IMR-90 (cell line): ENCODE measurements at regions not wholly inside any gene's neighbourhood (a gene's known extent, or its start where the extent isn't known, plus 50 kb on each side); places are given as distances from the start of the nearest gene placed in this dataset.

Experiments
- ATAC-seq: fragments of 200-7000 bp; cut with Tn5 transposase; 2 replicates; pipeline ENCODE4 v1.9.1; 2020; ENCODE audit warnings: low read depth, mild to moderate bottlenecking, moderate library complexity
- BruUV-seq: library from RNA; stranded (reverse); fragments of 400-500 nt; replicated peaks from 2 replicates; lab custom pipeline; 2021; lab: Mats Ljungman, UMichigan
- CTCF ChIA-PET: fragments of 300-600 bp; formaldehyde crosslinking; extraction: SDS; loops from one replicate; lab custom pipeline; 2021; ENCODE audit warnings: antibody characterized with exemption; lab: Yijun Ruan, JAX
- POLR2A ChIA-PET: fragments of 300-600 bp; sonication (Branson Sonifier 250); formaldehyde crosslinking; loops from one replicate; lab custom pipeline; 2022; ENCODE audit warnings: antibody characterized with exemption; ENCODE audit not compliant: unreplicated experiment; lab: Charles Lee
- DNase-seq: peaks from one replicate; pipeline ENCODE4 v3.0.0; 2013
- H2AFZ ChIP-seq: replicated peaks from 2 replicates; pipeline ENCODE3; 2013; ENCODE audit warnings: low read length, mild to moderate bottlenecking; ENCODE audit not compliant: poor library complexity
- H2AK5ac ChIP-seq: 2 replicates; pipeline ENCODE4 v1.6.1; 2013; ENCODE audit warnings: low read depth, low read length, inconsistent platforms
- H2AK9ac ChIP-seq: replicated peaks from 2 replicates; pipeline ENCODE3; 2013; ENCODE audit warnings: mild to moderate bottlenecking, low read depth, low read length, moderate library complexity; ENCODE audit not compliant: poor library complexity
- H2BK120ac ChIP-seq: 2 replicates; pipeline ENCODE4 v1.6.1; 2013; ENCODE audit warnings: low read depth, low read length, inconsistent platforms
- H2BK15ac ChIP-seq: 3 replicates; pipeline ENCODE4 v1.6.1; 2013; ENCODE audit warnings: low read depth, low read length, inconsistent platforms
- H2BK20ac ChIP-seq: 2 replicates; pipeline ENCODE4 v1.6.1; 2013; ENCODE audit warnings: low read depth, mild to moderate bottlenecking, inconsistent platforms, low read length, moderate library complexity
- H2BK5ac ChIP-seq: 2 replicates; pipeline ENCODE4 v1.6.1; 2013; ENCODE audit warnings: mild to moderate bottlenecking, low read depth, low read length, inconsistent platforms; ENCODE audit not compliant: poor library complexity, severe bottlenecking
- H3K14ac ChIP-seq: replicated peaks from 2 replicates; pipeline ENCODE4 v1.6.1; 2013; ENCODE audit warnings: low read depth, low read length, inconsistent platforms
- H3K18ac ChIP-seq: 2 replicates; pipeline ENCODE4 v1.6.1; 2013; ENCODE audit warnings: low read depth, low read length, control low read depth
- H3K23ac ChIP-seq: 2 replicates; pipeline ENCODE4 v1.6.1; 2013; ENCODE audit warnings: low read depth, low read length, inconsistent platforms
- H3K27ac ChIP-seq: 2 replicates; pipeline ENCODE4 v1.5.1; 2013; ENCODE audit warnings: mild to moderate bottlenecking, control low read depth, low read length; ENCODE audit not compliant: insufficient read depth
- H3K27me3 ChIP-seq: 2 replicates; pipeline ENCODE4 v1.6.1; 2013; ENCODE audit warnings: low read length; ENCODE audit not compliant: control insufficient read depth, insufficient read depth
- H3K36me3 ChIP-seq: 2 replicates; pipeline ENCODE4 v1.6.1; 2013; ENCODE audit warnings: low read length, mixed read lengths; ENCODE audit not compliant: control insufficient read depth, insufficient read depth
- H3K4ac ChIP-seq: 2 replicates; pipeline ENCODE4 v1.6.1; 2013; ENCODE audit warnings: low read depth, low read length, inconsistent platforms
- H3K4me1 ChIP-seq: 2 replicates; pipeline ENCODE4 v1.6.1; 2013; ENCODE audit warnings: low read length, mixed read lengths; ENCODE audit not compliant: control insufficient read depth, insufficient read depth
- H3K4me2 ChIP-seq: 2 replicates; pipeline ENCODE4 v1.6.1; 2013; ENCODE audit warnings: low read depth, mild to moderate bottlenecking, control low read depth, low read length, moderate library complexity
- H3K4me3 ChIP-seq: 2 replicates; pipeline ENCODE4 v1.5.1; 2013; ENCODE audit warnings: low read depth, mild to moderate bottlenecking, control low read depth, low read length, moderate library complexity; ENCODE audit not compliant: insufficient read depth
- H3K56ac ChIP-seq: 2 replicates; pipeline ENCODE4 v1.6.1; 2013; ENCODE audit warnings: low read length, inconsistent platforms; ENCODE audit not compliant: insufficient read depth; ENCODE audit errors: extremely low read depth
- H3K79me1 ChIP-seq, 2 experiments: 2 replicates each; pipeline ENCODE4 v1.6.1; 2013; ENCODE audit warnings: low read length in 2 of 2, inconsistent platforms in 1 of 2, low read depth in 1 of 2
- H3K9ac ChIP-seq: 2 replicates; pipeline ENCODE4 v1.6.1; 2013; ENCODE audit warnings: low read depth, low read length, control low read depth
- H3K9me1 ChIP-seq: 2 replicates; pipeline ENCODE4 v1.6.1; 2013; ENCODE audit warnings: low read length, inconsistent platforms; ENCODE audit not compliant: insufficient read depth
- H3K9me3 ChIP-seq: 2 replicates; pipeline ENCODE4 v1.6.1; 2013; ENCODE audit warnings: low read length; ENCODE audit not compliant: control insufficient read depth, insufficient read depth
- H4K20me1 ChIP-seq: 2 replicates; pipeline ENCODE4 v1.6.1; 2013; ENCODE audit warnings: low read length, inconsistent platforms; ENCODE audit not compliant: insufficient read depth
- H4K5ac ChIP-seq: 2 replicates; pipeline ENCODE4 v1.6.1; 2013; ENCODE audit warnings: mild to moderate bottlenecking, low read depth, low read length, control low read depth
- H4K8ac ChIP-seq, 2 experiments: 2 replicates each; pipeline ENCODE4 v1.6.1; 2013; ENCODE audit warnings: low read depth in 2 of 2, low read length in 2 of 2, control low read depth in 1 of 2, inconsistent platforms in 1 of 2
- H4K91ac ChIP-seq: 2 replicates; pipeline ENCODE4 v1.6.1; 2013; ENCODE audit warnings: low read depth, low read length, inconsistent platforms; ENCODE audit not compliant: insufficient read depth
- BHLHE40 ChIP-seq: fragments of 150-350 bp; IDR thresholded peaks from 2 replicates; pipeline ENCODE4 v1.6.1; 2016; ENCODE audit warnings: mild to moderate bottlenecking, low read depth, low read length
- FOS ChIP-seq: fragments of 150-350 bp; IDR thresholded peaks from 2 replicates; pipeline ENCODE4 v1.6.1; 2016; ENCODE audit warnings: low read depth, low read length
- WGBS, 2 experiments: methylation state at CpG; one replicate each; pipeline versions ENCODE4 v1.1.5 to v1.1.7; 2013; ENCODE audit warnings: missing lambda C conversion rate in 2 of 2; ENCODE audit not compliant: insufficient read length in 1 of 2; ENCODE audit errors: extremely low coverage in 2 of 2; 5-methylcytosine and 5-hydroxymethylcytosine counted together
- dilution Hi-C: fragments of 300-500 bp; cut with HindIII; formaldehyde crosslinking; loops from one replicate; pipeline ENCODE4 v1.14.3; 2018; ENCODE audit warnings: low sequenced_read_pairs; ENCODE audit not compliant: unreplicated experiment
- in situ Hi-C: fragments of 300-500 bp; cut with MboI; formaldehyde crosslinking; loops from 3 replicates; pipeline ENCODE4 v1.14.3; 2019; ENCODE audit warnings: low sequenced_read_pairs, inconsistent platforms, mixed read lengths
- intact Hi-C: fragments of 100-400 bp; cut with micrococcal nuclease; formaldehyde crosslinking; loops from 2 replicates; pipeline ENCODE4 v1.10.0; 2022

DNA sequence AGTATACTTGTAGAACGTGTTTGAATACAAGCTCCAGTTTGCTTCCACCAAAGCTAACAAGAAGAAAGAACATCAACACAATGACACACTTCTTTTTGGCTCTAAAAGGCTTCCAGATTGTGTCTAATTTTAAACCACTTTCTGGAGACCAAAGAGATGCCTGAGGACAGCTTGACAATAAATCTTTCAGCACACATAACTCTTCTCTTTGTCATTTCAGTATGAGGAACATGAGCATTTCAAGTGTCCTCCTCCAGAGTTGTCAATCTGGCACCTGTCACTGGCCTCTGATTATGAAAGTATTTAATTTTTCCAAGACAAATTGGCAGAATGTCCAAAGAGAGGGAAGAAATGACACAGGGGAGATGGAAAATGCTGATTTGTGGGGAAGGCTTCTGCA is 79.0 kb upstream of the TLR4 start:
- Histone ChIP-seq H3K27me3 (no peaks in the 10 kb centered on the region), H2BK20ac (no peak overlapping the region), H3K4me3 (no peak overlapping the region), H3K9me1 (no peaks in the 10 kb centered on the region), H3K27ac (no peak overlapping the region), H3K79me1 (no peaks in the 10 kb centered on the region), H2AK9ac (no peak overlapping the region), H3K36me3 (no peaks in the 10 kb centered on the region), H2AK5ac (no peak overlapping the region), H3K4ac (no peak overlapping the region), H3K23ac (no peak overlapping the region), H2BK5ac (no peak overlapping the region), H2BK15ac (no peak overlapping the region), H3K56ac (no peak overlapping the region), H4K91ac (no peak overlapping the region), H2AFZ (no peak overlapping the region), H3K9me3 (no peaks in the 10 kb centered on the region; the same call in 1 of the 2 replicates), H4K8ac (no peak overlapping the region), H2BK120ac (no peak overlapping the region), H3K4me1 (no peaks in the 10 kb centered on the region), H3K9ac (no peak overlapping the region), H4K20me1 (no peaks in the 10 kb centered on the region), H4K5ac (no peak overlapping the region), H3K4me2 (no peak overlapping the region), H3K14ac (no peak overlapping the region), H3K18ac (no peak overlapping the region)
- intact Hi-C loops (no loop called here), in situ Hi-C loops (no loop called here), dilution Hi-C loops (no loop called here)
- ATAC-seq, result no peak
- no CpG with 5 or more reads among the region's 1 CpG for WGBS, 2 experiments
- no peak for TF ChIP-seq FOS
- TF ChIP-seq BHLHE40, result no peak
- ChIA-PET CTCF (no interaction called here), POLR2A (no interaction called here)
- DNase-seq, result no peak
- no TSS peak for BruUV-seq
